ENCODE measurements at regions not wholly inside any gene's neighbourhood (a gene's known extent, or its start where the extent isn't known, plus 50 kb on each side); places are given as distances from the start of the nearest gene placed in this dataset.
"Not testable (repeated sequence)": the region's sequence is repeated elsewhere in the genome, so short reads cannot be mapped to it uniquely, and the experiment has no call there.

GRCh38 chr1:96525657-96526557 is 195.7 kb upstream of the PTBP2 start:
- no peak for DNase-seq

- DNase-seq = not testable (repeated sequence)
These were observed 192.9 kb upstream of the PTBP2 start for GRCh38 chr1:96528672-96529071.

- DNase-seq = no peak
These were observed 187.8 kb upstream of the PTBP2 start for GRCh38 chr1:96533820-96534219.

GRCh38 chr1:96536581-96536980 is 185.0 kb upstream of the PTBP2 start:
- no peak for DNase-seq

- no peak for DNase-seq
These were observed 183.4 kb upstream of the PTBP2 start for GRCh38 chr1:96538111-96538641.

GRCh38 chr1:96538883-96539282 is 182.7 kb upstream of the PTBP2 start:
- DNase-seq = no peak

- no peak for DNase-seq
These were observed 180.1 kb upstream of the PTBP2 start for GRCh38 chr1:96541491-96541890.

- DNase-seq = no peak
These were observed 177.3 kb upstream of the PTBP2 start for GRCh38 chr1:96544051-96544830.

GRCh38 chr1:96544831-96545221 is 176.8 kb upstream of the PTBP2 start:
- no peak for DNase-seq

- DNase-seq = no peak
These were observed 175.5 kb upstream of the PTBP2 start for GRCh38 chr1:96545935-96546656.

GRCh38 chr1:96550061-96550460 is 171.5 kb upstream of the PTBP2 start:
- no peak for DNase-seq

- DNase-seq = no peak
These were observed 169.1 kb upstream of the PTBP2 start for GRCh38 chr1:96552451-96552850.

GRCh38 chr1:96553811-96554210 is 167.8 kb upstream of the PTBP2 start:
- no peak for DNase-seq

- no peak for DNase-seq
These were observed 167.2 kb upstream of the PTBP2 start for GRCh38 chr1:96554364-96554763.

- no peak for DNase-seq
These were observed 164.2 kb upstream of the PTBP2 start for GRCh38 chr1:96557336-96557735.

- DNase-seq = no peak
These were observed 162.9 kb upstream of the PTBP2 start for GRCh38 chr1:96558635-96559034.

GRCh38 chr1:96559181-96559580 is 162.4 kb upstream of the PTBP2 start:
- no peak for DNase-seq

GRCh38 chr1:96559707-96560596 is 161.6 kb upstream of the PTBP2 start:
- DNase-seq = no peak

GRCh38 chr1:96562094-96562493 is 159.5 kb upstream of the PTBP2 start:
- DNase-seq = no peak

GRCh38 chr1:96564401-96564800 is 157.2 kb upstream of the PTBP2 start:
- DNase-seq = not testable (repeated sequence)

- no peak for DNase-seq
These were observed 156.0 kb upstream of the PTBP2 start for GRCh38 chr1:96565546-96565945.

GRCh38 chr1:96568639-96569038 is 152.9 kb upstream of the PTBP2 start:
- no peak for DNase-seq
